ENCODE measurements at regions not wholly inside any gene's neighbourhood (a gene's known extent, or its start where the extent isn't known, plus 50 kb on each side); places are given as distances from the start of the nearest gene placed in this dataset.
"Not testable (repeated sequence)": the region's sequence is repeated elsewhere in the genome, so short reads cannot be mapped to it uniquely, and the experiment has no call there.

DNA sequence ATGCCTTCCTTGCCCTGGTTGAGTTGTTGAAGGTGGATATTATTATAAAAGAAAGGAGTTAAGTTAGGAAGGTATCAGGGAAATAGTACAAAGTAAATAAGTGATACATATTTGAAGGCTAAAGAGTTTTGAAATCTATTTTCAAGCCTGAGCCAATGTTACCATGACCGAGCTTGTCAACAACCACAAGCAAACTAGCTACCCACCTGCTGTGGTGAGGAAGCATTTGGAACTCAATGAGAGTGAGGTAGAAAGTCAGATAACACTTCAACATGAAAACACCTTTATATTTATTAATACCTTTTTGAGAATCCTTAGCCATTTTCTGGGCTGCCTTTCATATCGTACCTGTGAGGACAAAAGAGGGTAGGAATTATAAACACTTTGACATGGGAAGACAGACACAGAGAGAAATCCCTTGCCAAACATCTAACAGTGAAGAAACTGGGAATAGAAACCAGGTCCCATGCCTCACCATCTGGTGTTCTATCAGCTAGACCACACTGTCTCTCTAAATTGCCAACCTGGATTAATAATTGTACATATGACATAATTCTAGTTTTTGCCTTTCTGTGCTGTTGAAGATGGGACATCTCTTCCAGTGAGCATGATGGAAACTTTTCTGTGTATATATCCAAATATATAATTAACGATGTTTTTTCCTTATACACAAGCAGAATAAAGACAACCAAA, 606.4 kb upstream of the NR3C2 start:
- no peaks in the 10 kb centered on the region for H3K9me3 ChIP-seq (ENCODE audit: control insufficient read depth in 2 of 2, low read length in 2 of 2)
- no peak overlapping the region for H3K4me3 ChIP-seq (ENCODE audit: low read length in 2 of 2)
- H3K27me3 ChIP-seq (ENCODE audit: control insufficient read depth in 1 of 2, insufficient read depth in 2 of 2, low read length in 2 of 2): no peaks in the 10 kb centered on the region

DNA sequence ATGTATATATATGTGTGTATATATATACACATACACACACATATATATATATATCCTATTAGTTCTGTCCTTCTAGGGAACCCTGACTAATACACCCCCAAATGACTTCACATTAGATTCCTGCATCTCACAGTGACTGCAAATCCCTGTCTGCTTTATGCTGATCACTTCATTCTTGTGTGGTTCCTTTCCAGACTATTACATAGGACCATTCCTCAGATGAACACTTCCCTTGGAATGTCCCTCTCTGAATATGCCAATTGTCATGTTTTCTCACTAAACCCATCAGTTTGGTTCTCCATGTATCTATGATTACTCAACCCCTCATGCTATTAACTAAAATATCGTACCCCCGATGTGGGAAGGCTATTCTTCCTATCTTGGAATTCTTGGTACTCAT, 605.2 kb upstream of the NR3C2 start:
- Histone ChIP-seq H3K27me3 (ENCODE audit: control insufficient read depth in 1 of 2, insufficient read depth in 2 of 2, low read length in 2 of 2) (no peaks in the 10 kb centered on the region), H3K4me1 (ENCODE audit: control insufficient read depth, insufficient read depth, low read length) (no peaks in the 10 kb centered on the region), H3K36me3 (ENCODE audit: control insufficient read depth in 2 of 2, insufficient read depth in 2 of 2, low read length in 2 of 2) (no peaks in the 10 kb centered on the region), H3K9ac (ENCODE audit: low read length in 2 of 2) (no peak overlapping the region), H3K27ac (ENCODE audit: low read length) (no peak overlapping the region), H3K4me3 (ENCODE audit: low read length in 2 of 2) (no peak overlapping the region), H3K9me3 (ENCODE audit: control insufficient read depth in 2 of 2, low read length in 2 of 2) (peaks cover 0 to 2% of the 10 kb centered on the region in 2 donors)

More for the DNA sequence above, 606.4 kb upstream of the NR3C2 start:
- Histone ChIP-seq H3K4me1 (ENCODE audit: control insufficient read depth, insufficient read depth, low read length) (no peaks in the 10 kb centered on the region), H3K9ac (ENCODE audit: low read length in 2 of 2) (no peak overlapping the region), H3K27ac (ENCODE audit: low read length) (no peak overlapping the region), H3K36me3 (ENCODE audit: control insufficient read depth in 2 of 2, insufficient read depth in 2 of 2, low read length in 2 of 2) (no peaks in the 10 kb centered on the region)

DNA sequence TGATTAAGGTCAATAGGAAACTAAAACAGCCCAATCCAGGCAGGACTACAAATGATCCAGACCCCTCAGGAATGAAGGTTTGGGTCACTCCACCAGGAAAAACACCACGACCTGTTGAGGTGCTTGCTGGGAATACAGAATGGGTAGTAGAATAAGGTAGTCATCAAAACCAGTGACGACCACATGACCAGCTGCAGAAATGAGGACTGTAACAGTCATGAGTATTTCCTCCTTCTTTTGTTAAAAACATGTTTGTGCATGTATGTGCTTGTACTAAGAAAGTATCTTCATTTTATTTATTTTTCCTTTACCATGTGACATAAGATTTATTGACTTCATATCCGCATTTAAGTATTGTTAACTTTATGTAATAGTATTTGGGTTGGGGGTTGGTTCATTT, 603.5 kb upstream of the NR3C2 start:
- H3K36me3 ChIP-seq (ENCODE audit: control insufficient read depth in 2 of 2, insufficient read depth in 2 of 2, low read length in 2 of 2): no peaks in the 10 kb centered on the region
- H3K27ac ChIP-seq (ENCODE audit: low read length): no peak overlapping the region
- no peak overlapping the region for H3K9ac ChIP-seq (ENCODE audit: low read length in 2 of 2)
- no peak overlapping the region for H3K4me3 ChIP-seq (ENCODE audit: low read length in 2 of 2)
- peaks cover 0 to 2% of the 10 kb centered on the region in 2 donors for H3K9me3 ChIP-seq (ENCODE audit: control insufficient read depth in 2 of 2, low read length in 2 of 2)
- H3K4me1 ChIP-seq (ENCODE audit: control insufficient read depth, insufficient read depth, low read length): no peaks in the 10 kb centered on the region
- H3K27me3 ChIP-seq (ENCODE audit: control insufficient read depth in 1 of 2, insufficient read depth in 2 of 2, low read length in 2 of 2): no peaks in the 10 kb centered on the region

DNA sequence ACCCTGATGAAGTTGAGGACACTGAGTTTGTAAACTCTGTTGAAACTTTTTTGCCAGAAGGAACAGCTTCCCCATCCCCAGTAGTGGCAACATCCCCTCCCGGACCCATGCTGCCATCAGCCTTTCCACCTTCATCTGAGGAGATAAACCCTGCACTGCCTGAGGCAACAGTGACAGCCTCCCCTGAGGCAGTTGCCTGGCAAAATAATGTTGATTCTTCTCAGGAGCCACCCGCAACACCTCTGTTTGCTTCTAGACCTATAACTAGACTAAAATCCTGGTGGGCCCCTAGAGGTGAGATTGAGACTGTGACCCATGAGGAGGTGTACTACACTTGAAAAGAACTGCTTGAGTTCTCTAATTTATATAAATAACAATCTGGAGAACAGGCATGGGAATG, 597.6 kb upstream of the NR3C2 start:
- not testable (repeated sequence) for H3K36me3 ChIP-seq (ENCODE audit: control insufficient read depth in 2 of 2, insufficient read depth in 2 of 2, low read length in 2 of 2); H3K4me3 ChIP-seq (ENCODE audit: low read length in 2 of 2); H3K9ac ChIP-seq (ENCODE audit: low read length in 2 of 2)

DNA sequence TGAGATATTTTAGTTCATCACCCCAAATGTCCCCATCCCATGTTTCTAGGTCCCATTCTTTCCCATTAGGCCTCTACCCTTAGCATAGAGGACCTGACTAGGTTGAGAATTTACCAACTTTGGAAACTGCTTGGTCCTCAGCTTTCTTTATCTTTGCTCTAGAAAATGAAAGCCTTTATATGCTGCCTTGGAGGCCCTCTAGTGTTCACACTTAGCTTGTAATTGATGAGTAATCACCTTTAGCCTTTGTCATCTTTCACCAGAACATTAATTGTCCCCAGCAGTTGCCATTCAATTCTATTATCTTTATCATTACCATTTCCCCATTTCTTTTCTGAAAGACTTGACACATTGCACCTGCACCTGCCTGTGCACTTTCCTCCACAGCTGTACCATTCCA, 589.2 kb upstream of the NR3C2 start:
- H3K36me3 ChIP-seq (ENCODE audit: control insufficient read depth in 2 of 2, insufficient read depth in 2 of 2, low read length in 2 of 2): no peaks in the 10 kb centered on the region
- no peaks in the 10 kb centered on the region for H3K4me1 ChIP-seq (ENCODE audit: control insufficient read depth, insufficient read depth, low read length)
- no peaks in the 10 kb centered on the region for H3K27me3 ChIP-seq (ENCODE audit: control insufficient read depth in 1 of 2, insufficient read depth in 2 of 2, low read length in 2 of 2)
- H3K4me3 ChIP-seq (ENCODE audit: low read length in 2 of 2): no peak overlapping the region
- no peak overlapping the region for H3K27ac ChIP-seq (ENCODE audit: low read length)
- H3K9ac ChIP-seq (ENCODE audit: low read length in 2 of 2): no peak overlapping the region
- no peaks in the 10 kb centered on the region for H3K9me3 ChIP-seq (ENCODE audit: control insufficient read depth in 2 of 2, low read length in 2 of 2)

More for the DNA sequence above, 597.6 kb upstream of the NR3C2 start:
- not testable (repeated sequence) for H3K27me3 ChIP-seq (ENCODE audit: control insufficient read depth in 1 of 2, insufficient read depth in 2 of 2, low read length in 2 of 2); H3K4me1 ChIP-seq (ENCODE audit: control insufficient read depth, insufficient read depth, low read length); H3K9me3 ChIP-seq (ENCODE audit: control insufficient read depth in 2 of 2, low read length in 2 of 2); H3K27ac ChIP-seq (ENCODE audit: low read length)

DNA sequence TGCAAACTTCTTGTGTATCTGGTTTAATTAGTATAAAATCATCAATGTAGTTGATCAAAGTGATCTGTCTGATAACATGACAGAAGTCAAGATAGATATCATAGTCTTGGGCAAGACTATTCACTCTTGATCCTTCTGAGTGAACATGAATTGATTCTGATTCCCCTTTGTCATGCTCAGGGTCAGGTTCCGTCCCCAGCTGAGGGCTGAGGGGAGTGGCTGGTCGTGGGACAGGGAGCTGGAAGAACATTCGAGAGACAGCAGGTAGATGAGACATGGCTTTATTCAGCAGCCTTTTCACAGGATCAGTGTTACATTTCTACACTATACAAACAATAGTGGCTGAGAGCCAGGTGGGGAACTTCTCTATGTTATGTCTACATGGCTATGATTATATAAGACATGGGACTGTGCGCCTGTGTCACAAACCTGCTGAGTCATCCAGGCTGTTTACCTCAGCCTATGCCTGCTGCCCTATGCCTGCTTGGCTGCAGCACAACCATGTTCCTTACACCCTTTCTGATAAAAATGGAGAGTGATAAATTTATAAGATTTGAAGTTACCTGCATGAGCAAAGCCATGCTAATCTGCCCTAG, 586.9 kb upstream of the NR3C2 start:
- Histone ChIP-seq H3K27ac (ENCODE audit: low read length) (no peak overlapping the region), H3K4me3 (ENCODE audit: low read length in 2 of 2) (no peak overlapping the region), H3K9me3 (ENCODE audit: control insufficient read depth in 2 of 2, low read length in 2 of 2) (no peaks in the 10 kb centered on the region), H3K27me3 (ENCODE audit: control insufficient read depth in 1 of 2, insufficient read depth in 2 of 2, low read length in 2 of 2) (no peaks in the 10 kb centered on the region), H3K4me1 (ENCODE audit: control insufficient read depth, insufficient read depth, low read length) (no peaks in the 10 kb centered on the region), H3K36me3 (ENCODE audit: control insufficient read depth in 2 of 2, insufficient read depth in 2 of 2, low read length in 2 of 2) (no peaks in the 10 kb centered on the region), H3K9ac (ENCODE audit: low read length in 2 of 2) (no peak overlapping the region)

DNA sequence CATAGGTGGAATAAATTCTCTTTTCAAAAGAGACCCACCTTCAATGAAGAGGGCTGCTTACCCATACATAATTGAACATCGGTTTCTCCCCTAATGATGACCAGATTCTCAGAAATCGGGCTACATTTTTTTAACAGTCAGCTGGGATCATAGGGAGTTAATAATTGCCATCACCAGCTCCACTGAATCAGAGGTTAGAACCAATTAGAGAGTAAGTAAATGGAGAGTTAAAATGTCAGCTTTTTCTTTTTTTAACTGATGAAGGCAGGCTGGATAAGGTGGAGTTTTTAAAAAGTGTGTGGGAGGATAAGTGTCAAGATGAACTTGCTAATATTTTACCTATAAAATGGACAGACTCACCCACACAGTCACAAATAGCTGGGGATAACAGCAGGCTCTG, 584.5 kb upstream of the NR3C2 start:
- H3K9ac ChIP-seq (ENCODE audit: low read length in 2 of 2): no peak overlapping the region
- H3K27me3 ChIP-seq (ENCODE audit: control insufficient read depth in 1 of 2, insufficient read depth in 2 of 2, low read length in 2 of 2): no peaks in the 10 kb centered on the region
- H3K4me1 ChIP-seq (ENCODE audit: control insufficient read depth, insufficient read depth, low read length): no peaks in the 10 kb centered on the region
- no peaks in the 10 kb centered on the region for H3K9me3 ChIP-seq (ENCODE audit: control insufficient read depth in 2 of 2, low read length in 2 of 2)
- no peak overlapping the region for H3K4me3 ChIP-seq (ENCODE audit: low read length in 2 of 2)
- H3K36me3 ChIP-seq (ENCODE audit: control insufficient read depth in 2 of 2, insufficient read depth in 2 of 2, low read length in 2 of 2): no peaks in the 10 kb centered on the region
- H3K27ac ChIP-seq (ENCODE audit: low read length): no peak overlapping the region

DNA sequence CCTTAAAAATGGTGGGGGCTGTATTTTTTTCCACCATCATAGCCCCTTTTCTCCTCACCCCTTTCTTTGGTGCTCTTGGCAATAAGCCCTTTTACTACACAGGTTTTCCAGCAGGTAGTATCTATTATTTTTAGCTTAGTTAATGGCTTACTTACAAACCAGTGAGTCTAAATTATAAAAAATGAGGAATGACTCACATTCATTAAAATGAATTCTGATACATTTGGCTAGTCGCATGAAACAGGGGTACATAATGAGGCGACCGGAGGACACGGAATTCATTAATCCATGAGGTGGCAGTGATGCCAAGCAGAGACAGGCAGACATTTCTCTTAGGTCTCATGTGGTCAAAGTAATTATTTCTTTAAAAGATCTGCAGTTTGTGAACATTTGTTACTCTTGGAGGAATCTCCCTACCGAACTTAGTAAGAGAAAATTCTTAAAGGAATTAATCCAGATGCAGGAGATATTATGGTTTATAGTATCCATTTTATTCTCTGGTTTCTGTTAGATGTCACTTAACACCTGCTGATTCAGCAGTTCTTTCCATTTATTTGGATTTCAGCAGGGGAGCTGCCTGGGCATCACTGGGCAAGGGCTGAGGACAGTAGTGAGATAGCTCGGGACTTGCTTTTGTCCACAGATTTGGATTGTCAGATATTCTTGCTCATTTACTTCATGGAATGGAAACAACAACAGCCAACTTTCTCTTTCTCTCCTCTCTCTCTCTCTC, 575.0 kb upstream of the NR3C2 start:
- Histone ChIP-seq H3K27me3 (ENCODE audit: control insufficient read depth in 1 of 2, insufficient read depth in 2 of 2, low read length in 2 of 2) (no peaks in the 10 kb centered on the region), H3K4me1 (ENCODE audit: control insufficient read depth, insufficient read depth, low read length) (no peaks in the 10 kb centered on the region), H3K27ac (ENCODE audit: low read length) (no peak overlapping the region), H3K36me3 (ENCODE audit: control insufficient read depth in 2 of 2, insufficient read depth in 2 of 2, low read length in 2 of 2) (no peaks in the 10 kb centered on the region), H3K9ac (ENCODE audit: low read length in 2 of 2) (no peak overlapping the region), H3K4me3 (ENCODE audit: low read length in 2 of 2) (no peak overlapping the region), H3K9me3 (ENCODE audit: control insufficient read depth in 2 of 2, low read length in 2 of 2) (no peaks in the 10 kb centered on the region)

DNA sequence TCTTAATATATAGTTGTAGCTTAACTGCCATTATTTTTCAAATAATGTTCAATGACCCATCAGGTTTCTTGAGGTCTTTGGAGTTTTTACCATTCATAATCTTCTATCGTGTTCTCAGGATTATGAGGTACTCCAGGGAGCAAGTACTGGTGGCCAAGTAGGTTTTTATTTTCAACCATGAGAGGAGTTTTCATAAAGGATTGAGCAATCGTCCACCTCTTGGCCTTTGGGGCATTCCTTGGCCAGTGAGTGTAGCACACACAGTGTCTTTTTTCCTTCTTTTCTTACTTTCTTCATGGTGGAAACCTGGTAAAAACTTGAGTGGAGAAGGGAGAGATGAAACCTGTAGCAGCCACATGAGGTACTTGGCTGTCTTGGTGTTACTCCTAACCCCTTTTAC, 567.0 kb upstream of the NR3C2 start:
- H3K9me3 ChIP-seq (ENCODE audit: control insufficient read depth in 2 of 2, low read length in 2 of 2): no peaks in the 10 kb centered on the region
- no peak overlapping the region for H3K9ac ChIP-seq (ENCODE audit: low read length in 2 of 2)
- H3K4me3 ChIP-seq (ENCODE audit: low read length in 2 of 2): no peak overlapping the region
- H3K36me3 ChIP-seq (ENCODE audit: control insufficient read depth in 2 of 2, insufficient read depth in 2 of 2, low read length in 2 of 2): no peaks in the 10 kb centered on the region
- no peak overlapping the region for H3K27ac ChIP-seq (ENCODE audit: low read length)
- H3K27me3 ChIP-seq (ENCODE audit: control insufficient read depth in 1 of 2, insufficient read depth in 2 of 2, low read length in 2 of 2): no peaks in the 10 kb centered on the region
- no peaks in the 10 kb centered on the region for H3K4me1 ChIP-seq (ENCODE audit: control insufficient read depth, insufficient read depth, low read length)

DNA sequence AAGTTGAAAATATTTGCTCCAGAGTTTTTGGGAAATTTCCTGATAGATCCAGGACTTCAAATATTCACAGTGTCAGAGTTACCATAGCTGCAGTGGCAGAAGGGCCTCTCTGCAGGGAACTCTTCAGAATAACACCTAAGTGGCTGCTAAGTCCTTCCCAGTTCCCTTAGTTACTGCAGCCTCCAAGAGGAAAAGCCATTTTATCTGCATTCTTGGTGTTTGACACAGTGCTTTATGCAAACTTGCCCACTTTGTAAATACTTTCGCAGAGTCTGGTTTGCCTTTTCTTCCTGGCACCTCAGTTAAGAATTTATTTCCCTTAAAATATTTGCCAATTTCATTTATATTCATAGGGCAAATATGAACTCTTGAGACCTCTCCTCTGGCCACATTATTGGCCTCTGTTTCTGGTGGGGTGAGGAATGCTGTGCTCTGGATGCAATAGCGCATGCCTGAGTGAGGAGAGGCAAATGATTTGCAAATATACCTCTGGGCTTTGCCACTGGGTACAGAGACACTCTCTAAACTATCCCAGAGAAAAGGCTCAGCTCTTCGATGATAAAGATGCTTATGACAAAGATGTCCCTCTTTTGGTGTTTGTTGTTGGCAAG, 566.3 kb upstream of the NR3C2 start:
- H3K9me3 ChIP-seq (ENCODE audit: control insufficient read depth in 2 of 2, low read length in 2 of 2): no peaks in the 10 kb centered on the region
- no peaks in the 10 kb centered on the region for H3K27me3 ChIP-seq (ENCODE audit: control insufficient read depth in 1 of 2, insufficient read depth in 2 of 2, low read length in 2 of 2)
- no peaks in the 10 kb centered on the region for H3K36me3 ChIP-seq (ENCODE audit: control insufficient read depth in 2 of 2, insufficient read depth in 2 of 2, low read length in 2 of 2)
- H3K27ac ChIP-seq (ENCODE audit: low read length): no peak overlapping the region
- H3K4me3 ChIP-seq (ENCODE audit: low read length in 2 of 2): no peak overlapping the region
- no peak overlapping the region for H3K9ac ChIP-seq (ENCODE audit: low read length in 2 of 2)
- H3K4me1 ChIP-seq (ENCODE audit: control insufficient read depth, insufficient read depth, low read length): no peaks in the 10 kb centered on the region
